Spleen (tissue), 11 donors: ENCODE measurements at regions not wholly inside any gene's neighbourhood (a gene's known extent, or its start where the extent isn't known, plus 50 kb on each side); places are given as distances from the start of the nearest gene placed in this dataset.

ENCODE experiments used
- DNase-seq: peaks from one replicate; pipeline ENCODE4 v3.0.0-alpha.2; 2020
- H3K27ac ChIP-seq, 8 donors: fragments of 200-600 bp; sonication (generic) in 7 of 8; 1 replicate in 4 of 8; 2 replicates in 4 of 8; pipeline versions ENCODE4 v1.5.0 to v1.8.0; 2016 to 2021; ENCODE audit warnings: inconsistent platforms in 4 of 8, mild to moderate bottlenecking in 4 of 8, moderate library complexity in 1 of 8
- H3K27me3 ChIP-seq, 7 donors: fragments of 200-600 bp; sonication (generic) in 6 of 7; replicated peaks in 1 of 7; 1 replicate in 4 of 7; 2 replicates in 3 of 7; pipeline versions ENCODE4 v1.5.0 to v1.8.0; 2016 to 2021; ENCODE audit warnings: inconsistent platforms in 3 of 7, mild to moderate bottlenecking in 1 of 7
- H3K36me3 ChIP-seq, 6 donors: fragments of 200-600 bp; sonication (generic) in 5 of 6; 1 replicate in 4 of 6; 2 replicates in 2 of 6; pipeline versions ENCODE4 v1.5.0 to v1.8.0; 2016 to 2021; ENCODE audit warnings: inconsistent platforms in 2 of 6
- H3K4me1 ChIP-seq, 6 donors: fragments of 200-600 bp; sonication (generic) in 5 of 6; 1 replicate in 3 of 6; 2 replicates in 3 of 6; pipeline versions ENCODE4 v1.5.0 to v1.8.0; 2016 to 2021; ENCODE audit warnings: inconsistent platforms in 3 of 6
- H3K4me3 ChIP-seq, 8 donors: fragments of 200-600 bp; sonication (generic) in 7 of 8; 1 replicate in 4 of 8; 2 replicates in 4 of 8; pipeline versions ENCODE4 v1.5.0 to v1.8.0; 2016 to 2021; ENCODE audit warnings: inconsistent platforms in 4 of 8, mild to moderate bottlenecking in 4 of 8, moderate library complexity in 2 of 8
- H3K9me3 ChIP-seq, 8 donors: fragments of 200-600 bp; sonication (generic) in 7 of 8; 1 replicate in 4 of 8; 2 replicates in 4 of 8; pipeline versions ENCODE4 v1.5.0 to v1.8.0; 2016 to 2021; ENCODE audit warnings: inconsistent platforms in 4 of 8
- CTCF ChIP-seq, 11 experiments: fragments of 200-600 bp in 7 of 11; fragments of 450-650 bp in 4 of 11; sonication (generic) in 4 of 11; IDR thresholded peaks in 8 of 11; conservative IDR thresholded peaks in 3 of 11; 1 replicate in 7 of 11; 2 replicates in 4 of 11; pipeline versions ENCODE4 v1.4.0 to v1.8.0; 2016 to 2021; ENCODE audit warnings: antibody characterized with exemption in 11 of 11, inconsistent platforms in 4 of 11, mild to moderate bottlenecking in 1 of 11
- POLR2A ChIP-seq, 3 donors: fragments of 450-650 bp; IDR thresholded peaks; one replicate each; pipeline ENCODE4 v1.5.1; 2017; ENCODE audit warnings: antibody characterized with exemption in 3 of 3, mild to moderate bottlenecking in 1 of 3
- POLR2AphosphoS5 ChIP-seq, 3 donors: sonication (generic); formaldehyde crosslinking; IDR thresholded peaks; one replicate each; pipeline ENCODE4 v1.5.1; 2017; ENCODE audit warnings: antibody characterized with exemption in 3 of 3
- WGBS, 5 donors: extraction: QIAGEN DNeasy Blood & Tissue Kit in 3 of 5; methylation state at CpG; one replicate each; pipeline versions ENCODE4 v1.1.5 to v1.1.7; 2013 to 2018; 5-methylcytosine and 5-hydroxymethylcytosine counted together
- intact Hi-C: fragments of 100-400 bp; cut with DNase I; formaldehyde crosslinking; loops from one replicate; pipeline ENCODE4 v1.15.0; 2023; ENCODE audit warnings: low total_unique reads
- donor health status: healthy with polysubstance abuse.
- donor health status: DM: no; HTN: no; CAD: no; lungs with moderate emphysema.
- donor health status: DM: no; HTN: no; CAD: no.
- donor health status: Bipolar disorder and iron deficiency.
- donor health status: healthy.
- donor health status: DM: no; HTN: no; CAD: no.
- donor health status: DM: yes; HTN: yes; CAD: no.

DNA sequence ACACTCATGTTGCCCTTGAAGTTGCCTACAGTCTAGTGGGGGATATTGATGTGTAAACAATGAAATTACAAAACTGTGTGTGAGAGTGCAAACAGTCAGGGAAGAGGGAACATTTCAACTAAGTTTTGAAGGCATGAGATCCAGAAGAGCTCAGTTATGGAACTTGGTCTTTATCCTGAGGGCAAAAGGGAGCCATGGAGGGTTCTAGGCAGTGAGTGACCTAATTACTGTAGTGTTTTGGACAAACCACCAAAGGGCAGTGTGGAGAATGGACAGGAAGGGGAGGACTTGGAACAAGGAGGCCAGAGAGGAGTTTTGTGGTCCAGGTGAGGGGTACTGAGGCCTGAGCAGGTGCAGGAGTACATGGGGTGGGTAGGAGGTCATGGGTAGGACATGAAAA, 143.7 kb upstream of the SMIM23 start:
- H3K9me3 ChIP-seq: no peaks in the 10 kb centered on the region
- peaks cover 0 to 8% (median 0%) of the 10 kb centered on the region in 7 donors for H3K27me3 ChIP-seq
- peaks cover 0 to 24% (median 0%) of the 10 kb centered on the region in 6 donors for H3K4me1 ChIP-seq
- no peak overlapping the region for H3K27ac ChIP-seq
- H3K4me3 ChIP-seq: no peak overlapping the region
- no peak for DNase-seq
- no peak for TF ChIP-seq POLR2AphosphoS5 (IDR thresholded peaks at IDR 0.05)
- TF ChIP-seq CTCF (IDR thresholded peaks at IDR 0.05 in 8 of 11, conservative IDR thresholded peaks at IDR 0.05 in 3 of 11): no peak
- TF ChIP-seq POLR2A (IDR thresholded peaks at IDR 0.05): no peak
- no peaks in the 10 kb centered on the region for H3K36me3 ChIP-seq
- intact Hi-C loops: no loop called here

- WGBS, 5 donors: 83 to 91% (median 89%) methylated on average over 6 of the region's 6 CpGs
Measured at GRCh38 chr5:171642894-171643293, 142.7 kb upstream of the SMIM23 start.

DNA sequence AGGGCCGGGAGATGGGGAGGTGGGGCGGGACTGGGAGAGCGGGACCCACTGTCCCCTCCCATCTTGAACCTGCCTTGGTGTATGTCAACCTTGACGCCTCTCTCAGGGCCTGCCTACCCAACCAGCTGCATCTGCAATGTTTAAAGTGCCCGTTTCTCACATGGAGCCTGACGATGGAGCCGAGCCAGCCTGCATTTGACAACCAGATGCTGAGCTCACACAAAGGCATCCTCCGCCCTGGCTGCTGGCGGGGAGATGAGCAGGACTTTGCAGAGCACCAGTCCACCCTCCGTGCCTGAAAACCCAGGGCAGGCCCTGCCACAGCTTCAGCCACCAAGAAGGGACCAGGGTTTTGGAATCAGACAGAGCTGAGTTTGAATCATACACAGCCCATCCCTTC, 141.1 kb upstream of the SMIM23 start:
- 87 to 91% (median 89%) methylated on average over 10 of the region's 10 CpGs for WGBS, 5 donors
- Histone ChIP-seq H3K27ac (no peak overlapping the region), H3K27me3 (peaks cover 0 to 15% (median 0%) of the 10 kb centered on the region in 7 donors), H3K36me3 (no peaks in the 10 kb centered on the region), H3K4me3 (no peak overlapping the region), H3K9me3 (no peaks in the 10 kb centered on the region), H3K4me1 (peaks cover 0 to 25% (median 2%) of the 10 kb centered on the region in 6 donors)
- TF ChIP-seq POLR2AphosphoS5 (IDR thresholded peaks at IDR 0.05) (no peak), POLR2A (IDR thresholded peaks at IDR 0.05) (no peak), CTCF (IDR thresholded peaks at IDR 0.05 in 8 of 11, conservative IDR thresholded peaks at IDR 0.05 in 3 of 11) (no peak)
- DNase-seq: no peak
- intact Hi-C loops: no loop called here

More at GRCh38 chr5:171642894-171643293, 142.7 kb upstream of the SMIM23 start:
- Histone ChIP-seq H3K36me3 (no peaks in the 10 kb centered on the region), H3K4me3 (no peak overlapping the region), H3K4me1 (peaks cover 0 to 27% (median under 1%) of the 10 kb centered on the region in 6 donors), H3K27me3 (peaks cover 0 to 15% (median 0%) of the 10 kb centered on the region in 7 donors), H3K27ac (no peak overlapping the region), H3K9me3 (no peaks in the 10 kb centered on the region)
- DNase-seq: no peak
- intact Hi-C loops: no loop called here
- TF ChIP-seq CTCF (IDR thresholded peaks at IDR 0.05 in 8 of 11, conservative IDR thresholded peaks at IDR 0.05 in 3 of 11) (no peak), POLR2AphosphoS5 (IDR thresholded peaks at IDR 0.05) (no peak), POLR2A (IDR thresholded peaks at IDR 0.05) (no peak)

DNA sequence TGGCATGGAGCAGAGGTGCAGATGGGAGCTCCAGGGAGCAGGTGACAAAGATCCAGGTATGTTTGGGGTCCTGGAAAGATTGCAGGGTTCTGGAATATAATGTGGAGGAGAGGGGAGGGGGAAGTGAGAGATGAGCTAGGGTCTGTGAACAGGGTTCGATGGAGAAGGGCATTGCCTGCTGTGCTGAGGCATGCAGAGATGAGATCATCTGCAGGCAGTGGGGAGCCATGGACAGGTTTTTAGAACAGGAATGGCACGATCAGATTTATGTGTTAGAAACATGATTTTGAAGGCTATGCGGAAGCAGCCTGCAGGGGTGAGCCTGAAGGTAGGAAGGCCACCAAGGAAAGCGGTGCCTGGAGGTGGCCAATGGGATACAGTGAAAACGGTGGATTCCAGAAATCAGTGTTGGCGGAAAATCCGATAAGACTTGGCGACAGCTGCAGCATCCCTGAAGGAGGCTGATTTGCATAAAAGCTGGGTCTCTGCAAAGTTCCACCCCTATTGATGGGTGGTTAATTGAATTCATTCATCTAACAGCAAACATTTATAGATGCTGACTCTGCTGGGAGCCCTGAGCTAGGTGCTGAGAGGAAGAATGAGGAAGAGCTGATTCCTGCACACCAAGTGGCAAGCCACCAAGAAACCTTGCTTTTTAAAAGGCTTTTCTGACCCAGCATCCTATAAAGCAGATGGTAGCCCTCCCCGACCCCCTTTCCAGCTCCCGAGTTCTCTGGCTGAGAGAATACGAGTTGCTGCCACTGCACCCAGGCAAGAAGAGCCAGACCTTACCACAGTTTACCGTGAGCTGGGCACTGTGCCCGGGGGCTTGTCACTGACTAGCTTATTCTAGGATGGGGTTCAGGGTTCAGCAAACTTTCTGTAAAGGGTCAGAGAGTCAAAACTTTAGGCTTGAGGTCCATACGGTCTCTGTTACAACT, 139.2 kb upstream of the SMIM23 start:
- no peak overlapping the region for H3K27ac ChIP-seq
- no peak for DNase-seq
- H3K27me3 ChIP-seq: peaks cover 0 to 15% (median 0%) of the 10 kb centered on the region in 7 donors
- WGBS, 5 donors: 88 to 93% (median 90%) methylated on average over 14 of the region's 14 CpGs
- H3K9me3 ChIP-seq: no peaks in the 10 kb centered on the region
- H3K4me3 ChIP-seq: no peak overlapping the region
- no peaks in the 10 kb centered on the region for H3K36me3 ChIP-seq
- peaks cover 0 to 15% (median 0%) of the 10 kb centered on the region in 6 donors for H3K4me1 ChIP-seq
- intact Hi-C loops: no loop called here
- no peak for TF ChIP-seq CTCF (IDR thresholded peaks at IDR 0.05 in 8 of 11, conservative IDR thresholded peaks at IDR 0.05 in 3 of 11)
- TF ChIP-seq POLR2AphosphoS5 (IDR thresholded peaks at IDR 0.05): no peak
- no peak for TF ChIP-seq POLR2A (IDR thresholded peaks at IDR 0.05)
